ENCODE measurements at regions not wholly inside any gene's neighbourhood (a gene's known extent, or its start where the extent isn't known, plus 50 kb on each side); places are given as distances from the start of the nearest gene placed in this dataset.

GRCh38 chr5:3490957-3491507, 104.6 kb upstream of the IRX1 start:
- H3K27ac ChIP-seq: no peak overlapping the region
- no peak for TF ChIP-seq POLR2A (IDR thresholded peaks at IDR 0.05)
- no peak for TF ChIP-seq CTCF (IDR thresholded peaks at IDR 0.05)

GRCh38 chr5:3489239-3489843, 106.3 kb upstream of the IRX1 start:
- 41 to 54% methylated on average over 13 to 21 of the region's 21 CpGs for WGBS, 2 donors

More at GRCh38 chr5:3490957-3491507, 104.6 kb upstream of the IRX1 start:
- intact Hi-C loops (cut with DNase I): no loop called here
- Histone ChIP-seq H3K9me3 (no peaks in the 10 kb centered on the region), H3K4me3 (no peak overlapping the region), H3K36me3 (replicated peaks in 1 of 2; ENCODE audit: insufficient read depth in 1 of 2, low read depth in 2 of 2) (no peaks in the 10 kb centered on the region), H3K4me1 (no peaks in the 10 kb centered on the region), H3K27me3 (peaks cover 0 to 6% of the 10 kb centered on the region in 2 donors)
- ATAC-seq (no peak), DNase-seq (no peak)
- 49 to 52% methylated on average over 13 to 18 of the region's 18 CpGs for WGBS, 2 donors

GRCh38 chr5:3484836-3485235, 110.8 kb upstream of the IRX1 start:
- Histone ChIP-seq H3K27ac (no peak overlapping the region), H3K4me3 (no peak overlapping the region), H3K36me3 (replicated peaks in 1 of 2; ENCODE audit: insufficient read depth in 1 of 2, low read depth in 2 of 2) (no peaks in the 10 kb centered on the region), H3K27me3 (no peaks in the 10 kb centered on the region), H3K4me1 (no peaks in the 10 kb centered on the region), H3K9me3 (no peaks in the 10 kb centered on the region)
- intact Hi-C loops (cut with DNase I): no loop called here
- DNase-seq (no peak), ATAC-seq (no peak)
- no peak for TF ChIP-seq POLR2A (IDR thresholded peaks at IDR 0.05)
- TF ChIP-seq CTCF (IDR thresholded peaks at IDR 0.05): no peak
- WGBS, 2 donors: 48 to 56% methylated on average over 5 of the region's 5 CpGs

More at GRCh38 chr5:3489239-3489843, 106.3 kb upstream of the IRX1 start:
- Histone ChIP-seq H3K27me3 (peaks cover 0 to 6% of the 10 kb centered on the region in 2 donors), H3K4me1 (no peaks in the 10 kb centered on the region), H3K36me3 (replicated peaks in 1 of 2; ENCODE audit: insufficient read depth in 1 of 2, low read depth in 2 of 2) (no peaks in the 10 kb centered on the region), H3K4me3 (no peak overlapping the region), H3K27ac (no peak overlapping the region), H3K9me3 (no peaks in the 10 kb centered on the region)
- intact Hi-C loops (cut with DNase I): no loop called here
- no peak for DNase-seq
- no peak for ATAC-seq
- TF ChIP-seq CTCF (IDR thresholded peaks at IDR 0.05): no peak
- TF ChIP-seq POLR2A (IDR thresholded peaks at IDR 0.05): no peak

DNA sequence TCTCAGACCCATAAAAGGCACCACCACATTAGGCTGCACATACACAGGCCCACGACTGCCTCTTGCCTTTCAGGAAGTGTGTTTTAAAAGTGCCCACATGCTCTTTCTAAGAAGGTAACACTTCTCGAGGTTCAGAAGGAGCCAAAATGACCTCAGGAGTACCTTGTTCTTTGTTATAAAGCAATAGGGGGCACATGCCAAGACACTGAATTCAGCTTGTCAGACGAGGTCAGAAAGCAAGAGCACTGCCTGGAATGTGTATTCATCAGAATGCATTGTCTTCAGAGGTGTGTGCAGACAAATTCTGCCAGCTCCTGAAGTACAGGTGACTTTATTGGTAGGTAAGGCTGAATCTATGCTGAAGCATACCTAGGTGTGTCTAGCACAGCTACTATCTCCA, 114.5 kb upstream of the IRX1 start:
- H3K4me1 ChIP-seq: no peaks in the 10 kb centered on the region
- no peak for ATAC-seq
- H3K4me3 ChIP-seq: no peak overlapping the region
- no peak for DNase-seq
- intact Hi-C loops (cut with DNase I): no loop called here
- no peaks in the 10 kb centered on the region for H3K36me3 ChIP-seq (replicated peaks in 1 of 2; ENCODE audit: insufficient read depth in 1 of 2, low read depth in 2 of 2)
- no peak overlapping the region for H3K27ac ChIP-seq
- TF ChIP-seq POLR2A (IDR thresholded peaks at IDR 0.05) (no peak), CTCF (IDR thresholded peaks at IDR 0.05) (no peak)
- no peaks in the 10 kb centered on the region for H3K27me3 ChIP-seq
- 36 to 61% methylated on average over 3 of the region's 3 CpGs for WGBS, 2 donors
- H3K9me3 ChIP-seq: no peaks in the 10 kb centered on the region

DNA sequence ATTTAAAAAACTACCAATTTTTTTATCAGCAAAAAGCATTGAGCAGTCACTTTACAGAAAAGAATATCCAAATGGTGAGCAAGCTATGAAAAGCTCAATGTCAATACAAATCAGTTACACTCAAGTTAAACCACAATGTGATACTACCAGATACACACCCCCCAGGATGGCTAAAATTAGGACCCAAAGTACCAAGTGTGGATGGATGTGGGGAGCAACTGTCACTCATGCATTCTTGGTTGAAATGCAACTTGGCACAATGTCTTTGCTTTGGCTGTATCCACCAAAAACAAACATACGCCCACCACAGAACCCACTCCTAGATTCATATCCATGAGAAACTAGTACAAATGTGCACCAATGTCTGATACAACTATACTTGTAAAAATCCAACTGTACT, 120.0 kb upstream of the IRX1 start:
- DNase-seq (no peak), ATAC-seq (no peak)
- TF ChIP-seq CTCF (IDR thresholded peaks at IDR 0.05) (no peak), POLR2A (IDR thresholded peaks at IDR 0.05) (no peak)
- Histone ChIP-seq H3K36me3 (replicated peaks in 1 of 2; ENCODE audit: insufficient read depth in 1 of 2, low read depth in 2 of 2) (no peaks in the 10 kb centered on the region), H3K9me3 (no peaks in the 10 kb centered on the region), H3K27ac (no peak overlapping the region), H3K4me1 (no peaks in the 10 kb centered on the region), H3K4me3 (no peak overlapping the region), H3K27me3 (no peaks in the 10 kb centered on the region)
- 58% methylated on average over 1 of the region's 1 CpG for WGBS, 2 donors
- intact Hi-C loops (cut with DNase I): no loop called here

Data from body of pancreas (tissue), 4 donors.